SU-DHL-6 (cell line): ENCODE measurements at regions not wholly inside any gene's neighbourhood (a gene's known extent, or its start where the extent isn't known, plus 50 kb on each side); places are given as distances from the start of the nearest gene placed in this dataset.
"Not testable (repeated sequence)": the region's sequence is repeated elsewhere in the genome, so short reads cannot be mapped to it uniquely, and the experiment has no call there.

ENCODE experiments used
- H2AFZ ChIP-seq: fragments of 200-600 bp; sonication (generic); 2 replicates; pipeline ENCODE4 v1.6.1; 2014; ENCODE audit warnings: low read depth, mild to moderate bottlenecking, moderate library complexity, mixed read lengths, antibody characterized with exemption, low read length; ENCODE audit not compliant: severe bottlenecking
- H3F3A ChIP-seq: fragments of 200-600 bp; shearing (Covaris generic); 2 replicates; pipeline ENCODE4 v1.6.0; 2016; ENCODE audit warnings: antibody characterized with exemption, mild to moderate bottlenecking; ENCODE audit not compliant: insufficient read depth
- H3K27ac ChIP-seq: fragments of 200-600 bp; sonication (generic); 2 replicates; pipeline ENCODE4 v1.5.1; 2016; ENCODE audit warnings: low read depth, mild to moderate bottlenecking, low read length, moderate library complexity, mixed read lengths
- H3K27me3 ChIP-seq: fragments of 200-600 bp; sonication (generic), shearing (Covaris generic); 2 replicates; pipeline ENCODE4 v1.6.0; 2014; ENCODE audit warnings: mild to moderate bottlenecking, low read length
- H3K36me3 ChIP-seq: fragments of 200-600 bp; sonication (generic); 2 replicates; pipeline ENCODE4 v1.6.1; 2014; ENCODE audit warnings: mild to moderate bottlenecking, low read length, mixed read lengths
- H3K4me2 ChIP-seq: fragments of 300-600, 200-600 bp; shearing (Covaris generic), sonication (generic); 2 replicates; pipeline ENCODE4 v1.6.0; 2014; ENCODE audit warnings: low read length, low read depth, mild to moderate bottlenecking; ENCODE audit not compliant: poor library complexity, severe bottlenecking
- H3K4me3 ChIP-seq: fragments of 200-600 bp; sonication (generic); 2 replicates; pipeline ENCODE4 v1.5.1; 2014; ENCODE audit warnings: antibody characterized with exemption, low read length, mild to moderate bottlenecking, mixed read lengths; ENCODE audit not compliant: insufficient read depth, poor library complexity, severe bottlenecking
- H3K79me2 ChIP-seq: fragments of 200-600 bp; sonication (generic); 2 replicates; pipeline ENCODE4 v1.6.1; 2014; ENCODE audit warnings: mild to moderate bottlenecking, low read length, moderate library complexity; ENCODE audit not compliant: insufficient read depth
- H3K9ac ChIP-seq: fragments of 200-600 bp; sonication (generic); 2 replicates; pipeline ENCODE4 v1.7.0; 2014; ENCODE audit warnings: mild to moderate bottlenecking, low read length
- H3K9me2 ChIP-seq: fragments of 200-600 bp; sonication (generic); replicated peaks from 2 replicates; pipeline ENCODE4 v1.6.1; 2014; ENCODE audit warnings: low read length; ENCODE audit not compliant: insufficient read depth
- H3K9me3 ChIP-seq: fragments of 200-600 bp; sonication (generic); 2 replicates; pipeline ENCODE4 v1.6.1; 2014; ENCODE audit warnings: low read length, mixed read lengths; ENCODE audit not compliant: insufficient read depth
- H4K20me1 ChIP-seq: fragments of 200-600 bp; sonication (generic); 2 replicates; pipeline ENCODE4 v1.6.1; 2014; ENCODE audit warnings: low read depth, mild to moderate bottlenecking, antibody characterized with exemption, low read length, moderate library complexity, mixed read lengths
- EZH2phosphoT487 ChIP-seq: fragments of 200-600 bp; sonication (generic), shearing (Covaris generic); conservative IDR thresholded peaks from 2 replicates; pipeline ENCODE4 v1.6.1; 2018; ENCODE audit warnings: mild to moderate bottlenecking, antibody characterized with exemption, low read length, moderate library complexity, mixed read lengths
- TF ChIP-seq, protein P1 (sequence below): fragments of 200-600 bp; sonication (generic); IDR thresholded peaks from one replicate; pipeline ENCODE4 v1.5.1; 2017; ENCODE audit warnings: antibody characterized with exemption, mild to moderate bottlenecking, low read length, moderate library complexity; ENCODE audit not compliant: insufficient read depth, poor library complexity, severe bottlenecking

GRCh38 chr13:81171065-81171647, 830.2 kb upstream of the SPRY2 start:
- Histone ChIP-seq H3K9me2 (no peaks in the 10 kb centered on the region), H3K36me3 (no peaks in the 10 kb centered on the region), H3K79me2 (no peaks in the 10 kb centered on the region), H4K20me1 (no peaks in the 10 kb centered on the region), H3K9ac (no peak overlapping the region), H3K4me3 (no peak overlapping the region), H3K4me2 (no peak overlapping the region), H3F3A (no peaks in the 10 kb centered on the region), H2AFZ (no peak overlapping the region), H3K27me3 (no peaks in the 10 kb centered on the region), H3K27ac (no peak overlapping the region), H3K9me3 (no peaks in the 10 kb centered on the region)
- TF ChIP-seq EZH2phosphoT487 = no peak
- TF ChIP-seq, protein P1, sequence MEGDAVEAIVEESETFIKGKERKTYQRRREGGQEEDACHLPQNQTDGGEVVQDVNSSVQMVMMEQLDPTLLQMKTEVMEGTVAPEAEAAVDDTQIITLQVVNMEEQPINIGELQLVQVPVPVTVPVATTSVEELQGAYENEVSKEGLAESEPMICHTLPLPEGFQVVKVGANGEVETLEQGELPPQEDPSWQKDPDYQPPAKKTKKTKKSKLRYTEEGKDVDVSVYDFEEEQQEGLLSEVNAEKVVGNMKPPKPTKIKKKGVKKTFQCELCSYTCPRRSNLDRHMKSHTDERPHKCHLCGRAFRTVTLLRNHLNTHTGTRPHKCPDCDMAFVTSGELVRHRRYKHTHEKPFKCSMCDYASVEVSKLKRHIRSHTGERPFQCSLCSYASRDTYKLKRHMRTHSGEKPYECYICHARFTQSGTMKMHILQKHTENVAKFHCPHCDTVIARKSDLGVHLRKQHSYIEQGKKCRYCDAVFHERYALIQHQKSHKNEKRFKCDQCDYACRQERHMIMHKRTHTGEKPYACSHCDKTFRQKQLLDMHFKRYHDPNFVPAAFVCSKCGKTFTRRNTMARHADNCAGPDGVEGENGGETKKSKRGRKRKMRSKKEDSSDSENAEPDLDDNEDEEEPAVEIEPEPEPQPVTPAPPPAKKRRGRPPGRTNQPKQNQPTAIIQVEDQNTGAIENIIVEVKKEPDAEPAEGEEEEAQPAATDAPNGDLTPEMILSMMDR = no peak

DNA sequence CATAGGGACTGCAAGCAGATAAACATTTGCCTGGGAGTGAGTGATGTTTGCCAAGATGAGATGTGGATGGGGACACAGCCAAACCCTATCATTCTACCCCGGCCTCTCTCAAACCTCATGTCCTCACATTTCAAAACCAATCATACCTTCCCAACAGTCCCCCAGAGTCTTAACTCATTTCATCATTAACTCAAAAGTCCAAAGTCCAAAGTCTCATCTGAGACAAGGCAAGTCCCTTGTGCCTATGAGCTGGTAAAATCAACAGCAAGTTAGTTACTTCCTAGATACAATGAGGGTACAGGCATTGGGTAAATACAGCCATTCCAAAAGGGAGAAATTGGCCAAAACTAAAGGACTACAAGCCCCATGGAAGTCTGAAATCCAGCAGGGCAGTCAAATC, 822.9 kb upstream of the SPRY2 start:
- not testable (repeated sequence) for H3K4me2 ChIP-seq, H3K9me2 ChIP-seq, H3K9ac ChIP-seq, H3F3A ChIP-seq, H3K27me3 ChIP-seq, H3K4me3 ChIP-seq, H3K79me2 ChIP-seq, H2AFZ ChIP-seq, H3K9me3 ChIP-seq, H3K27ac ChIP-seq, H3K36me3 ChIP-seq, H4K20me1 ChIP-seq

DNA sequence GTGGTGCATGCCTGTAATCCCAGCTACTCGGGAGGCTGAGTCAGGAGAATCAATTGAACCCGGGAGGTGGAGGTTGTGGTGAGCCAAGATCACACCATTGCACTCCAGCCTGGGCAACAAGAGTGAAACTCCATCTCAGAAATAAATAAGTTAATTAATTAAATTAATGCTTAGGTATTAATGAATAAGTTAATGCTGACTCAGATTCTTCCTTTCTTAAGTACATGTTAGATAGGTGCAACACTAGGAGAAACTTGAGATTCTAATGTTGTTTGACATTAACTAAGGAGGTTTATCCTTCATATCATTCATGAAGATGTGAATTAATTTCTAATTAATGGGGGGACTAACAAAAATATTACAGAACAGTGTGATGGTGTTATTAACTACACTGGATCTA, 812.6 kb upstream of the SPRY2 start:
- H2AFZ ChIP-seq = no peak overlapping the region
- no peaks in the 10 kb centered on the region for H3K79me2 ChIP-seq
- H3K9ac ChIP-seq = no peak overlapping the region
- H3K27ac ChIP-seq = no peak overlapping the region
- no peak overlapping the region for H3K4me2 ChIP-seq
- H3K9me2 ChIP-seq = no peaks in the 10 kb centered on the region
- no peaks in the 10 kb centered on the region for H3K27me3 ChIP-seq
- no peak overlapping the region for H3K4me3 ChIP-seq
- H3K9me3 ChIP-seq = no peaks in the 10 kb centered on the region
- H3F3A ChIP-seq = no peaks in the 10 kb centered on the region
- TF ChIP-seq, protein P1 = no peak
- TF ChIP-seq EZH2phosphoT487 = no peak
- no peaks in the 10 kb centered on the region for H3K36me3 ChIP-seq
- H4K20me1 ChIP-seq = no peaks in the 10 kb centered on the region

DNA sequence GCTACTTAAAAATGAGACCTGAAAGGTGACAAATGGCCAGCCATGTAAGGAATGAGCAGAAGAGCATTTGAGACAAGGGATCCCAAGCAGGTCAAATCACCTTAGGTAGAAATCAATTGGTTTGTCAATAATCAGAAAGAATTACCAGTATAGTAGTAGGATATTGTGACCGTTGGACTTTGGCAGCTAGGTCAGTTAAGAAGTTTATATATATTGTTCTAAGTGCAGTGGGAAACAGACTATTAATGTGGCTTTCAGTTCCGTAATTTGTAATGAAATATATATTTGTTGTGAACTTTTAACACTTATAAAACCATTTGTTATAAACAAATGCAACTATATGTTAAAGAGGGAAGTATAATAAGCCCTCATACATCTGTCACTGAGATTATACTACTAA, 807.9 kb upstream of the SPRY2 start:
- no peak overlapping the region for H3K9ac ChIP-seq
- H3K4me2 ChIP-seq = no peak overlapping the region
- H2AFZ ChIP-seq = no peak overlapping the region
- H4K20me1 ChIP-seq = no peaks in the 10 kb centered on the region
- no peak overlapping the region for H3K4me3 ChIP-seq
- H3K9me3 ChIP-seq = no peaks in the 10 kb centered on the region
- no peaks in the 10 kb centered on the region for H3K9me2 ChIP-seq
- H3F3A ChIP-seq = no peaks in the 10 kb centered on the region
- H3K79me2 ChIP-seq = no peaks in the 10 kb centered on the region
- H3K27ac ChIP-seq = no peak overlapping the region
- H3K27me3 ChIP-seq = no peaks in the 10 kb centered on the region
- no peaks in the 10 kb centered on the region for H3K36me3 ChIP-seq
- no peak for TF ChIP-seq EZH2phosphoT487
- TF ChIP-seq, protein P1 = no peak

DNA sequence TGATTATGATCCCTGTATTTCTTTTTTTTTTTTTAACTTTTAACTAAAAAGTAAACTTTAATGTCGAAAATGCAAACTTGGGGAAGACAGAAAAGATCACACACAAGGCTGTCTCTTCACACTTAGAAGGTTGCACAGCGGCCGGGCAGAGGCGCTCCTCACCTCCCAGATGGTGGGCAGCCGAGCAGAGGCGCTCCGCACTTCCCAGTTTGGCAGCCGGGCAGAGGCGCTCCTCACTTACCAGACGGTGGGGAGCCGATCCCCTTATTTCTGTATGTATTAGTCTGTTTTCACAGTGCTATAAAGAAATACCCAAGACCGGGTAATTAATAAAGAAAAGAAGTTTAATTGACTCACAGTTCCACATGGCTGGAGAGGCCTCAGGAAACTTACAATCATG, 805.6 kb upstream of the SPRY2 start:
- H3K4me3 ChIP-seq, H4K20me1 ChIP-seq, H3K9ac ChIP-seq, H3K36me3 ChIP-seq, H2AFZ ChIP-seq, H3K27me3 ChIP-seq, H3K9me3 ChIP-seq, H3K9me2 ChIP-seq, H3F3A ChIP-seq, H3K27ac ChIP-seq, H3K79me2 ChIP-seq, H3K4me2 ChIP-seq: not testable (repeated sequence)
